Osteocyte (in vitro differentiated cells): ENCODE measurements at regions not wholly inside any gene's neighbourhood (a gene's known extent, or its start where the extent isn't known, plus 50 kb on each side); places are given as distances from the start of the nearest gene placed in this dataset.
"Not testable (repeated sequence)": the region's sequence is repeated elsewhere in the genome, so short reads cannot be mapped to it uniquely, and the experiment has no call there.

Experiments
- DNase-seq: peaks from one replicate; pipeline ENCODE4 v3.0.0; 2021; ENCODE audit warnings: mixed read lengths; ENCODE audit not compliant: unreplicated experiment; ENCODE audit errors: extremely low spot score
- H3K27ac Mint-ChIP-seq: one replicate; pipeline ENCODE4 v1.8.0; 2021; ENCODE audit warnings: mild to moderate bottlenecking, mixed read lengths; ENCODE audit not compliant: unreplicated experiment
- H3K27me3 Mint-ChIP-seq: one replicate; pipeline ENCODE4 v1.8.0; 2021; ENCODE audit warnings: mixed read lengths; ENCODE audit not compliant: unreplicated experiment
- H3K36me3 Mint-ChIP-seq: one replicate; pipeline ENCODE4 v1.8.0; 2021; ENCODE audit warnings: mixed read lengths; ENCODE audit not compliant: unreplicated experiment
- H3K4me1 Mint-ChIP-seq: one replicate; pipeline ENCODE4 v1.8.0; 2021; ENCODE audit warnings: mixed read lengths; ENCODE audit not compliant: unreplicated experiment
- H3K4me3 Mint-ChIP-seq: one replicate; pipeline ENCODE4 v1.8.0; 2021; ENCODE audit warnings: mild to moderate bottlenecking, moderate library complexity, mixed read lengths; ENCODE audit not compliant: unreplicated experiment
- H3K9me3 Mint-ChIP-seq: one replicate; pipeline ENCODE4 v1.8.0; 2021; ENCODE audit warnings: mixed read lengths; ENCODE audit not compliant: unreplicated experiment
- TF ChIP-seq, protein P1 (sequence below): fragments of 200-600 bp; sonication (generic); IDR thresholded peaks from 2 replicates; pipeline ENCODE4 v1.5.0; 2021; ENCODE audit warnings: antibody characterized with exemption, mild to moderate bottlenecking, moderate library complexity

DNA sequence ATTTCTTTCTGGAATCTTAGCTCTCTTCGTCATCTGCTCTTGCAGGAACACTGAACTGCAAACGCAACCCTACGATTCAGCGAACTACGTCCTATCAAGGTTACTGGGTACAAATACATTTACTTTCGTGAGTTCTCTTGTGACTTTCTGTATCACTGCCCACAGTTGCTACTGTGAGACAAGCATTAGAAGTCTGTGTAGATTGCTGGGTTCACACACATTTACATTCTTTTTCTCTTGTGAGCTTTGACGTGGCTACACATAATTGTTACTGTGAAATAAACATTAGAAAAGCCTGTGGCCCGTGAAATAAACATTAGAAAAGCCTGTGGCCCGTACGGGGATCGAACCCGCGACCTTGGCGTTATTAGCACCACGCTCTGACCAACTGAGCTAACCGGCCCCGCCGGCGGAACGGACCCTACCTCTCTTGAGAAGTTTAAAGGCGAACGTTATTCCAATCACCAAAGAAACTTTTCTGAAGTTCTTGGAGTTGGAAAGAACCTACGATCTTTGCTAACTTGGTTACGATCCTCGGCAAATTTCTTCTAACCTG, 61.2 kb upstream of the ZNF322 start:
- H3K27me3 Mint-ChIP-seq, DNase-seq, H3K27ac Mint-ChIP-seq, H3K9me3 Mint-ChIP-seq, H3K4me3 Mint-ChIP-seq, H3K36me3 Mint-ChIP-seq, H3K4me1 Mint-ChIP-seq: not testable (repeated sequence)

DNA sequence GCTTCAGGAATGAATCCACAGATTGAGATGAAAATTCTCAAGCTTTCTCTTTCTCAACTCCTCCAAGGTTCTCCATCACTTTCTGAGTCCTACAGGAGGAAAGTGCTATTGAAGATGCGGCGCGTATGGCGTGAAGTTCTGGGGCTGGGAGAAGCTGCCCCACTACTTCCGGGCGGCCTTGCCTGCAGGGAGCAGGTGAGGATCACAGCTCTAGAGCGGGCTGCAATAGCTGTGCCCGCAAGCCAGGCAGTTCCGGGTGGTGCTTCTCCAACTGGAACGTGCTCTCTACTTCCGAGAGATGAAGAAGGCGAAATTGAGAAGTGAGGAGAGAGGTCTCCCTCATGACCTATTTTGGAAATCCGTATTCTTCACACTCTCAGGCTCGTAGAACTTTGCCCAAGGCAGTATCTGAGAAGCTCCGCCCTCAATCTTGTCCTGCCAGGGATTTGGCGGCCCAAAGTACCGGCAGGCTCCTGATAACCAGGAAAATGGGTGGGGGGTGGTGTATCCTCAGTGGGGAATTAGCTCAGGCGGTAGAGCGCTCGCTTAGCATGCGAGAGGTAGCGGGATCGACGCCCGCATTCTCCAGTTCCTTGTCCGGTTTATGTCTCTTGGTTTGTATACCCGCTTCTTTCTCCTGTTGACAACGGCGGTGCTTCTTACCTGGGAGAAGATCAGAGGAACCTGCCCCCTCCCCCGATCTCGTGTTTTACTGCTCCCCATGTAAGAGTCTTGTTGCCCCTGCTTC, 70.6 kb upstream of the ZNF322 start:
- DNase-seq, H3K27me3 Mint-ChIP-seq, H3K36me3 Mint-ChIP-seq, H3K9me3 Mint-ChIP-seq, H3K4me3 Mint-ChIP-seq, H3K4me1 Mint-ChIP-seq, H3K27ac Mint-ChIP-seq: not testable (repeated sequence)

DNA sequence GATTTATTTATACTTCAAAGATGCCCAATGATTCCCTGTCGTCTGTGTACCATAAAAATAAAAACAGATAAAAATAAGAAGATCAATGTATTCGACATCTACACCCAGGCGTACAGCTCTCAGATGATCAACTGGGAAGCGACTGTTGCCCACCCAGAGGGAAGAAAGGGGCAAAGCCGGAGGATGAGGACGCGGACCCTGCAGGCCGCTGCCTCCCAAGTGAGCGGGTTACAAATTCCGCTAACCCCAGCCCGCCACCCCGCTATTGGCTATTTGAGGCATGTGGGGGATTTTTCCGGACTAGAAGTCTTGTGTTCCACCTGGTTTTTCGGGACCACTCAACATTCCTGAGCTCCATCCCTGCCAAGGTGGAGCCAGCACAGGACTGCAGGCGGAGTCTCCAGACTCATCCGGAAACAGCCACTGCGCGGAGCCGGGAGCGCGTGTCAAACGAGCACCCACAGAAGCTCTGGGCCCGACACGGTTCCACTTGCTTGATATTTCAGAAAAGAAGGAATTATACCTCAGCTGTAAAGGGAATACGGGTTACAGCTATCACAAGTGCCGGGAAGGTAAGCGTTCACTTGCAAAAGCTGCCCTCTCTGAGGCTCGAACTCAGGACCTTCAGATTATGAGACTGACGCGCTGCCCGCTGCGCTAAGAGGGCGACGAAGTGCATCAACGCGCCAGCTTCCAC, 75.4 kb upstream of the ZNF322 start:
- H3K4me3 Mint-ChIP-seq, H3K27me3 Mint-ChIP-seq, H3K9me3 Mint-ChIP-seq, H3K4me1 Mint-ChIP-seq, H3K36me3 Mint-ChIP-seq, DNase-seq, H3K27ac Mint-ChIP-seq: not testable (repeated sequence)

DNA sequence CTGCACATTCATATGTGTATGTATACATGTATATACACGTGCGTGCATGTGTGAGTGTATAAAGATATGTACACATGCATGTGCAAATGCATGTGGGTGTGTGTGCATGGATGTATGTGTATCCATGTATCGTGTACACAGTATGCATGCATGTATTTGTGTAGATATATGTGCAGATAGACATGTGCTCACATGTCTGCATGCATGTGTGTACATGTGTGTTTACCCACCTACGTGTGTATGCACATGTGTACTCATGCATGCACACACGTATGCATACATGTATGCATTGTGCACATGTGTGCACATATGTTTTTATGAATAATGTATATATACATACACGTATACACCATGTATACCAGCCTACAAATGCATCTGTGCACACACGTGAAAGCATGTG, 80.3 kb upstream of the ZNF322 start:
- no peak overlapping the region for H3K4me3 Mint-ChIP-seq
- peaks cover 14% of the 10 kb centered on the region for H3K4me1 Mint-ChIP-seq
- H3K36me3 Mint-ChIP-seq = no peaks in the 10 kb centered on the region
- TF ChIP-seq, protein P1, sequence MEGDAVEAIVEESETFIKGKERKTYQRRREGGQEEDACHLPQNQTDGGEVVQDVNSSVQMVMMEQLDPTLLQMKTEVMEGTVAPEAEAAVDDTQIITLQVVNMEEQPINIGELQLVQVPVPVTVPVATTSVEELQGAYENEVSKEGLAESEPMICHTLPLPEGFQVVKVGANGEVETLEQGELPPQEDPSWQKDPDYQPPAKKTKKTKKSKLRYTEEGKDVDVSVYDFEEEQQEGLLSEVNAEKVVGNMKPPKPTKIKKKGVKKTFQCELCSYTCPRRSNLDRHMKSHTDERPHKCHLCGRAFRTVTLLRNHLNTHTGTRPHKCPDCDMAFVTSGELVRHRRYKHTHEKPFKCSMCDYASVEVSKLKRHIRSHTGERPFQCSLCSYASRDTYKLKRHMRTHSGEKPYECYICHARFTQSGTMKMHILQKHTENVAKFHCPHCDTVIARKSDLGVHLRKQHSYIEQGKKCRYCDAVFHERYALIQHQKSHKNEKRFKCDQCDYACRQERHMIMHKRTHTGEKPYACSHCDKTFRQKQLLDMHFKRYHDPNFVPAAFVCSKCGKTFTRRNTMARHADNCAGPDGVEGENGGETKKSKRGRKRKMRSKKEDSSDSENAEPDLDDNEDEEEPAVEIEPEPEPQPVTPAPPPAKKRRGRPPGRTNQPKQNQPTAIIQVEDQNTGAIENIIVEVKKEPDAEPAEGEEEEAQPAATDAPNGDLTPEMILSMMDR = no peak
- DNase-seq = peak; percentile 3
- no peak overlapping the region for H3K27ac Mint-ChIP-seq
- H3K27me3 Mint-ChIP-seq = peaks cover 16% of the 10 kb centered on the region
- H3K9me3 Mint-ChIP-seq = peaks cover 7% of the 10 kb centered on the region

DNA sequence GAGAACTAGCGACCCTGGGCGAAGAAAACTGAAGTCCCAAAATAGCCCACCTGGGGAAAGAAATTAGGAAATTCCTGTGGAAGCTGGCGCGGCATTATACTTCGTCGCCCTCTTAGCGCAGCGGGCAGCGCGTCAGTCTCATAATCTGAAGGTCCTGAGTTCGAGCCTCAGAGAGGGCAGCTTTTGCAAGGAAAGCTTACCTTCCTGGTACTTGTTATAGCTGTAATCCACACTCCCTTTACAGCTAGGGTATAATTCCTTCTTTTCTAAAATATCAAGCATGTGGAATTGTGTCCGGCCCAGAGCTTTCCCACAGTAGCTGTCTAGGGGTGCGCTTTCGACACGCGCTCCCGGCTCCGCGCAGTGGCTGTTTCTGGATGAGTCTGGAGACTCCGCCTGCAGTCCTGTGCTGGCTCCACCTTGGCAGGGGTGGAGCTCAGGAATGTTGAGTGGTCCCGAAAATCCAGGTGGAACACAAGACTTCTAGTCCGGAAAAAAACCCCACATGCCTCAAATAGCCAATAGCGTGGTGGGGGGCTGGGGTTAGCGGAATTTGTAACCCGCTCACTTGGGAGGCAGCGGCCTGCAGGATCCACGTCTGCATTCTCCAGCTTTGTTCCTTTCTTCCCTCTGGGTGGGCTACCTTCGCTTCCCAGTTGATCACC, 83.7 kb upstream of the ZNF322 start:
- H3K9me3 Mint-ChIP-seq = peaks cover 13% of the 10 kb centered on the region
- H3K4me1 Mint-ChIP-seq = peaks cover 14% of the 10 kb centered on the region
- peak overlapping the region; percentile 69 for H3K4me3 Mint-ChIP-seq
- H3K27me3 Mint-ChIP-seq = peaks cover 31% of the 10 kb centered on the region
- no peak overlapping the region for H3K27ac Mint-ChIP-seq
- DNase-seq = peak; percentile 60
- no peaks in the 10 kb centered on the region for H3K36me3 Mint-ChIP-seq
- TF ChIP-seq, protein P1 = no peak

DNA sequence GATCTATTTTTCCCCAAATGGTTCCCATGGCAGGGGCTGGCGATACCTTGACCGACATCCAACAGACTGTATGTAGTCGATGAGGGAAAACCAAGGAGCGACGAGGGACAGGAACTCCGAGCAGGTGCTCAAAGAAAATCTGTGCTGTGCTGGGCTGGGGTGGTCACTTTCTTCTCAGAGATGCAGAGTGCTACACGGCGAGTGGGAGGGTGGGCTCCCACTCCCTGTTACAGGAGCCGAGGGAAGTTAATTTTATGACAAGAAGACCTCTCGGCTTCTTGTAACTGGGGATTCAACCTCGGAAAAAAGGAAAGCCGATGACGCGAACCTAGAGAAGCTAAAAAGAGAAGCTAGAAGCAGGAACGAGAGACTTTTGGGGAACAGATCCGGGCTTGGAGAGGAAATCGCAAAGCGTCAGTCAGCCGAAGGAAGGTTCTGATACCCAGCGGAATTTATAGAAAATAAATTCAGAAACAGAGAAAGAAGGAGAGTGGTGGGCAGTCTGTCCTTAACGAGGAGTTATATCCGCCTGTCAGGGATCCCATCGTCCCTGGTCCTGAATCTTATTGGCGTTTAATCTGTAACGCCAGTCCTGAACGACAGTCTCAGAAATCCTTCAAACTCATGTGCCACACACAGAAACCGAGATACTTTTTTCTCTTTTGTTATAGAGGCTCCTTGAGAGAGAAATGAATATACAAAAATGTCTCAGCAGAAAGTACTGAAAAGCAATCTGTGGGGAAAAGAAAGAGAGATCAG, 84.6 kb upstream of the ZNF322 start:
- Mint-ChIP-seq H3K9me3 (peaks cover 13% of the 10 kb centered on the region), H3K27ac (no peak overlapping the region), H3K4me1 (peaks cover 14% of the 10 kb centered on the region), H3K36me3 (no peaks in the 10 kb centered on the region), H3K27me3 (peaks cover 37% of the 10 kb centered on the region), H3K4me3 (peak overlapping the region; percentile 69)
- peak; percentile 65 for DNase-seq
- TF ChIP-seq, protein P1 = no peak

DNA sequence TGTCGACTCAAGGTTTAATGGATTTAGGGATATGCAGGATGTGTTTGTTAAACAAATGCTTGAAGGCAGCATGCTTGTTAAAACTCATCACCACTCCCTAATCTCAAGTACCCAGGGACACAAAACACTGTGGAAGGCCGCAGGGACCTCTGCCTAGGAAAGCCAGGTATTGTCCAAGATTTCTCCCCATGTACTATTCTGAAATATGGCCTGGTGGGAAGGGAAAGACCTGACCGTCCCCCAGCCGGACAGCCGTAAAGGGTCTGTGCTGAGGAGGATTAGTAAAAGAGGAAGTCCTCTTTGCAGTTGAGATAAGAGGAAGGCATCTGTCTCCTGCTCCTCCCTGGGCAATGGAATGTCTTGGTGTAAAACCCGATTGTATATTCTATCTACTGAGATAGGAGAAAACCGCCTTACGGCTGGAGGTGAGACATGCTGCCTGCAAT, 85.3 kb upstream of the ZNF322 start:
- not testable (repeated sequence) for H3K36me3 Mint-ChIP-seq, H3K27ac Mint-ChIP-seq
- peaks cover 45% of the 10 kb centered on the region for H3K27me3 Mint-ChIP-seq
- peaks cover 13% of the 10 kb centered on the region for H3K9me3 Mint-ChIP-seq
- H3K4me3 Mint-ChIP-seq = peak overlapping the region; percentile 69
- peaks cover 14% of the 10 kb centered on the region for H3K4me1 Mint-ChIP-seq
- DNase-seq = peak; percentile 6

DNA sequence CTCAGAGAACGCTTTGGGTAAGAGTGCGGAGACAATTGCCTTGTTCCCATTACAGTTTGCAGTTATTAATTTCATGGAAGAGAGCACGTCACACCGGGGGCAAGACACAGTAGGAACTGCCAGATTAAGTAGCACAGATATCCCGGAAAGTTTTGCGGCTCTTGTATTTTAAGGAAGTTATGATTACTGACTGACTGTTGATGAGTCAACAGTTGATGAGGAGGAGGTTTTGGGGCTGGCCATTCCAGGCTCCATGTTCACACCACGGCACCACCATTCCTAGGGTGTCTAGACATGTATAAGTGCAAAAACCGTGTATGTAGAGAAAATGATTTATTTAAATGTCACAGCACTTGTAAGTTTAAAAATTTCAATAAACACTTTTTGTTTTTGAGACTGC, 86.4 kb upstream of the ZNF322 start:
- peaks cover 49% of the 10 kb centered on the region for H3K27me3 Mint-ChIP-seq
- DNase-seq = peak; percentile 3
- H3K9me3 Mint-ChIP-seq = peaks cover 13% of the 10 kb centered on the region
- H3K27ac Mint-ChIP-seq, H3K4me3 Mint-ChIP-seq, H3K36me3 Mint-ChIP-seq: not testable (repeated sequence)
- peaks cover 14% of the 10 kb centered on the region for H3K4me1 Mint-ChIP-seq
